Natural killer cell (primary cell): ENCODE measurements at regions not wholly inside any gene's neighbourhood (a gene's known extent, or its start where the extent isn't known, plus 50 kb on each side); places are given as distances from the start of the nearest gene placed in this dataset.

Experiments
- ATAC-seq, 3 donors: fragments of 150-1000 bp in 2 of 3; fragments of 200-7000 bp in 1 of 3; cut with Tn5 transposase; 1 replicate in 1 of 3; 2 replicates in 2 of 3; pipeline ENCODE4 v1.10.0; 2021; ENCODE audit warnings: mild to moderate bottlenecking in 2 of 3, moderate library complexity in 2 of 3
- DNase-seq, 2 donors: peaks; one replicate each; pipeline versions ENCODE4 v3.0.0 to v3.0.0-alpha.2; 2013 to 2021; ENCODE audit warnings: mixed read lengths in 1 of 2
- H3K27ac ChIP-seq: one replicate; pipeline ENCODE4 v1.5.1; 2013; ENCODE audit warnings: mild to moderate bottlenecking, low read length
- H3K27me3 ChIP-seq: one replicate; pipeline ENCODE4 v1.6.1; 2013; ENCODE audit warnings: low read length; ENCODE audit not compliant: control insufficient read depth, insufficient read depth
- H3K36me3 ChIP-seq: one replicate; pipeline ENCODE4 v1.6.1; 2013; ENCODE audit warnings: low read length; ENCODE audit not compliant: control insufficient read depth, insufficient read depth
- H3K4me1 ChIP-seq: one replicate; pipeline ENCODE4 v1.6.1; 2013; ENCODE audit warnings: low read length; ENCODE audit not compliant: control insufficient read depth, insufficient read depth
- H3K4me3 ChIP-seq: one replicate; pipeline ENCODE4 v1.5.1; 2013; ENCODE audit warnings: low read length
- H3K9me3 ChIP-seq: one replicate; pipeline ENCODE4 v1.6.1; 2013; ENCODE audit warnings: low read length; ENCODE audit not compliant: control insufficient read depth, insufficient read depth
- H3K27ac Mint-ChIP-seq, 2 donors: one replicate each; pipeline ENCODE4 v1.8.0; 2022; ENCODE audit warnings: mild to moderate bottlenecking in 2 of 2, mixed read lengths in 2 of 2, moderate library complexity in 1 of 2
- H3K27me3 Mint-ChIP-seq, 2 donors: one replicate each; pipeline ENCODE4 v1.8.0; 2022; ENCODE audit warnings: low read depth in 2 of 2, mixed read lengths in 2 of 2
- H3K36me3 Mint-ChIP-seq: one replicate; pipeline ENCODE4 v1.8.0; 2022; ENCODE audit warnings: mixed read lengths
- H3K4me1 Mint-ChIP-seq, 2 donors: one replicate each; pipeline ENCODE4 v1.8.0; 2022; ENCODE audit warnings: mixed read lengths in 2 of 2
- H3K4me3 Mint-ChIP-seq: one replicate; pipeline ENCODE4 v1.8.0; 2022; ENCODE audit warnings: mild to moderate bottlenecking, moderate library complexity, mixed read lengths
- H3K9me3 Mint-ChIP-seq, 2 donors: one replicate each; pipeline ENCODE4 v1.8.0; 2022; ENCODE audit warnings: mixed read lengths in 2 of 2
- WGBS: methylation state at CpG from one replicate; pipeline ENCODE4 v1.1.7; 2013; ENCODE audit warnings: missing lambda C conversion rate; ENCODE audit not compliant: insufficient coverage; 5-methylcytosine and 5-hydroxymethylcytosine counted together
- intact Hi-C: fragments of 100-400 bp; cut with micrococcal nuclease; formaldehyde crosslinking; loops from one replicate; pipeline ENCODE4 v1.14.2; 2022
- TF ChIP-seq, protein P1 (sequence below): fragments of 200-600 bp; IDR thresholded peaks from one replicate; pipeline ENCODE4 v1.8.0; 2022; ENCODE audit warnings: antibody characterized with exemption

DNA sequence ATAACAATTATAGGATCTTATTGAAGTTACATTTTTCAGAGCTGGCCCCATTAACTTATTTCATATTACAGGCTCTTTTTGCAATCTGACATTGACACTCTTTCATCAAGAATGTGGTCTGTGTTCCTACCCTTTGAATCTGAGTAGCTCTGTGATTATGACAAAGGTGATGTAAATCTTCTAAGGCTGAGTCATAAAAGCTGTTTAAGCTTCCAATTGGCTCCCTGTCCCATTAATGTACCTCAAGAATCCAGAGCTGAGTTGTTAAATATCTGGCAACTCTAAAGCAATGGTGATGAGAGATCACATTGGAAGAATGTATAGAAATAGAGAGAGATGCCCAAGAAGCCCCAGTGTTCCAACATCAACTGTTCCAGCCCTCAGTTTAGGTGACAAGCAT is 178.5 kb upstream of the DEPDC1 start:
- H3K4me1 Mint-ChIP-seq, result no peaks in the 10 kb centered on the region
- no peak for DNase-seq
- no peak overlapping the region for H3K4me3 Mint-ChIP-seq

DNA sequence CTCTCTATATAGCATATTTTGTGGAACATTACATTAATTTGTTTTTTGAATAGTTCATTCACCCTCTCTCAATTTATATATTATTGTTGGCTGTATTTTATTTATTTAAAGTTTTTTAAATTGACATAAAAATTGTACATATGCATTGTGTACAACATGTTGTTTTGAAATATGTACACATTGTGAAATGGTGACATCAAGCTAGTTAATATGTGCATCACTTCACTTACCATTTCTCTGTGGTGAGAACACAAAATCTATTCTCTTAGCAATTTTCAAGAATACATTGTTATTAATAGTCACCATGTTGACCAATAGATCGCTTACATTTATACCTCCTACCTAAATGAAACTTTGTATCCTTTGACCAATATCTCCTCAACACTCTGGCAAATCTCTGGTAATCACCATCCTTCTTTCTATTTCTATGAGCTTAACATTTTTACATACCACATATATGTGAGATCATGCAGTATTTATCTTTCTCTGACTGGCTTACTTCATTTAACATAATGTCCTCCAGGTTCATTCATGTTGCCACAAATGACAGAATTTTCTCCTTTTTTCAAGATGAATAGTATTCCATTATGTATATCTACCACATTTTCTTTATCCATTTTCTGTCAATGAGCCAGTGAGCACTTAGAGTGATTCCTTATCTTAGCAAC is 180.9 kb upstream of the DEPDC1 start:
- H3K4me3 ChIP-seq, result no peak overlapping the region
- no peaks in the 10 kb centered on the region for H3K36me3 Mint-ChIP-seq
- TF ChIP-seq, protein P1, sequence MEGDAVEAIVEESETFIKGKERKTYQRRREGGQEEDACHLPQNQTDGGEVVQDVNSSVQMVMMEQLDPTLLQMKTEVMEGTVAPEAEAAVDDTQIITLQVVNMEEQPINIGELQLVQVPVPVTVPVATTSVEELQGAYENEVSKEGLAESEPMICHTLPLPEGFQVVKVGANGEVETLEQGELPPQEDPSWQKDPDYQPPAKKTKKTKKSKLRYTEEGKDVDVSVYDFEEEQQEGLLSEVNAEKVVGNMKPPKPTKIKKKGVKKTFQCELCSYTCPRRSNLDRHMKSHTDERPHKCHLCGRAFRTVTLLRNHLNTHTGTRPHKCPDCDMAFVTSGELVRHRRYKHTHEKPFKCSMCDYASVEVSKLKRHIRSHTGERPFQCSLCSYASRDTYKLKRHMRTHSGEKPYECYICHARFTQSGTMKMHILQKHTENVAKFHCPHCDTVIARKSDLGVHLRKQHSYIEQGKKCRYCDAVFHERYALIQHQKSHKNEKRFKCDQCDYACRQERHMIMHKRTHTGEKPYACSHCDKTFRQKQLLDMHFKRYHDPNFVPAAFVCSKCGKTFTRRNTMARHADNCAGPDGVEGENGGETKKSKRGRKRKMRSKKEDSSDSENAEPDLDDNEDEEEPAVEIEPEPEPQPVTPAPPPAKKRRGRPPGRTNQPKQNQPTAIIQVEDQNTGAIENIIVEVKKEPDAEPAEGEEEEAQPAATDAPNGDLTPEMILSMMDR, result no peak

More for the DNA sequence above, 178.5 kb upstream of the DEPDC1 start:
- no peak for ATAC-seq
- Histone ChIP-seq H3K27ac (no peak overlapping the region), H3K9me3 (no peaks in the 10 kb centered on the region), H3K27me3 (no peaks in the 10 kb centered on the region), H3K36me3 (no peaks in the 10 kb centered on the region), H3K4me1 (no peaks in the 10 kb centered on the region), H3K4me3 (no peak overlapping the region)
- Mint-ChIP-seq H3K27me3 (no peaks in the 10 kb centered on the region), H3K9me3 (peaks cover 5 to 18% of the 10 kb centered on the region in 2 donors), H3K36me3 (no peaks in the 10 kb centered on the region), H3K27ac (no peak overlapping the region)
- TF ChIP-seq, protein P1, result no peak
- intact Hi-C loops, result no loop called here

GRCh38 chr1:68696221-68696620 is 199.3 kb upstream of the DEPDC1 start:
- TF ChIP-seq, protein P1, result no peak
- Mint-ChIP-seq H3K4me3 (no peak overlapping the region), H3K36me3 (no peaks in the 10 kb centered on the region), H3K27me3 (no peaks in the 10 kb centered on the region), H3K9me3 (peaks cover 9 to 12% of the 10 kb centered on the region in 2 donors), H3K4me1 (no peaks in the 10 kb centered on the region), H3K27ac (no peak overlapping the region)
- no peaks in the 10 kb centered on the region for H3K4me1 ChIP-seq
- intact Hi-C loops, result no loop called here
- no peak overlapping the region for H3K4me3 ChIP-seq
- H3K36me3 ChIP-seq, result no peaks in the 10 kb centered on the region
- WGBS, result 68% methylated on average over 3 of the region's 3 CpGs
- no peaks in the 10 kb centered on the region for H3K27me3 ChIP-seq
- no peaks in the 10 kb centered on the region for H3K9me3 ChIP-seq
- no peak for DNase-seq
- ATAC-seq, result no peak
- no peak overlapping the region for H3K27ac ChIP-seq

More for the DNA sequence above, 180.9 kb upstream of the DEPDC1 start:
- H3K9me3 Mint-ChIP-seq, result peaks cover 4 to 17% of the 10 kb centered on the region in 2 donors
- Histone ChIP-seq H3K36me3 (no peaks in the 10 kb centered on the region), H3K9me3 (no peaks in the 10 kb centered on the region), H3K4me1 (no peaks in the 10 kb centered on the region), H3K27me3 (no peaks in the 10 kb centered on the region), H3K27ac (no peak overlapping the region)
- no peak for ATAC-seq
- H3K4me3 Mint-ChIP-seq, result no peak overlapping the region
- H3K27me3 Mint-ChIP-seq, result no peaks in the 10 kb centered on the region
- no peak for DNase-seq
- 94% methylated on average over 1 of the region's 1 CpG for whole genome bisulfite sequencing
- intact Hi-C loops, result no loop called here
- H3K27ac Mint-ChIP-seq, result no peak overlapping the region
- no peaks in the 10 kb centered on the region for H3K4me1 Mint-ChIP-seq

DNA sequence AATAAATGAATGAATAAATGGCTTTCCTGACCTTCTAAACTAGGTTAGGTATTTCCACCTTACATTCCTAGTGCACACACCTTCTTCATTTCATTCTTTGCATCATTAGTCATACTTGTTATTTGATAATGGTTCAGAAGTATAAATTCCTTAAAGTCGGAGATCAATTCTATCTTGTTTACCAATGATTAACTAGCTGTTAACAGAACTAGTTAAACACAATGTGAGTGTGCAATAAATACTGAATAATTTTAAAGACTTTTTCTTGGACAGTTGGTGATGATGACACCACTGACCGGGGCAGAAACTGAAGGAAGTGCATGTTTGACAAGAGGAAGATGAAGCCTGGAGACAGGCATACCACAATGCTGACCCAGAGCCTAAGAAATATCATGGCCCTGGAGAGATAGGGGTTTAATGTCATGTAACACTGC is 207.1 kb upstream of the DEPDC1 start:
- intact Hi-C loops, result no loop called here
- no peak for ATAC-seq
- peaks cover 2% of the 10 kb centered on the region for H3K36me3 Mint-ChIP-seq
- no peaks in the 10 kb centered on the region for H3K27me3 Mint-ChIP-seq
- no peak overlapping the region for H3K27ac ChIP-seq
- no peaks in the 10 kb centered on the region for H3K4me1 Mint-ChIP-seq
- H3K4me3 Mint-ChIP-seq, result no peak overlapping the region
- DNase-seq, result no peak
- no peaks in the 10 kb centered on the region for H3K4me1 ChIP-seq
- no peak overlapping the region for H3K27ac Mint-ChIP-seq
- peaks cover 15 to 19% of the 10 kb centered on the region in 2 donors for H3K9me3 Mint-ChIP-seq
- H3K9me3 ChIP-seq, result no peaks in the 10 kb centered on the region
- WGBS, result 69% methylated on average over 1 of the region's 2 CpGs
- H3K4me3 ChIP-seq, result no peak overlapping the region
- H3K36me3 ChIP-seq, result no peaks in the 10 kb centered on the region
- TF ChIP-seq, protein P1, result no peak
- no peaks in the 10 kb centered on the region for H3K27me3 ChIP-seq
